Hematopoietic multipotent progenitor cell treated with erythropoietin and hydrocortisone succinate and interleukin-3 and kit ligand, for 15 days (in vitro differentiated cells): ENCODE measurements at regions not wholly inside any gene's neighbourhood (a gene's known extent, or its start where the extent isn't known, plus 50 kb on each side); places are given as distances from the start of the nearest gene placed in this dataset.

Experiments
- DNase-seq: peaks from one replicate; pipeline ENCODE4 v3.0.0-alpha.2; 2015; ENCODE audit warnings: low spot score

GRCh38 chr6:169165561-169166300 lies 87.9 kb downstream of the THBS2 start:
- no peak for DNase-seq

DNA sequence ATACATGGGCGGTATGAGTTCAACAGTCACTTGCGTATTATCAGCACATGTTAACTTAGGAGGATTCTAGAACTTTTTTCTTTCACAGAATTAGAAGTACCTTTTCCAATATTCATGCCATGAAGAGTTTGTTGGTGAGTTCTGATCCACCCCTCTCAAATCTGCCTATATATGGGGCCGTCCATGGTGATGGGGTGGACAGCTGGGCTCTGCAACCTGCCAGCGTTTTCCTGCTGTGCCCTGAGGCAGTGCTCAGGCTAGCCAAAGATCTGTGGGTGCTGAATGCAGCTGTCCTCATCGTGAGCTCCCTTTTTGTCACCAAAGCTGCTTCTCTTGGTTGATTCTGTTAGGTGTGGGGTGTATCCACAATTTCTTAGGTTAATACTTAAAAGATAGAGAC lies 88.7 kb downstream of the THBS2 start:
- no peak for DNase-seq

DNA sequence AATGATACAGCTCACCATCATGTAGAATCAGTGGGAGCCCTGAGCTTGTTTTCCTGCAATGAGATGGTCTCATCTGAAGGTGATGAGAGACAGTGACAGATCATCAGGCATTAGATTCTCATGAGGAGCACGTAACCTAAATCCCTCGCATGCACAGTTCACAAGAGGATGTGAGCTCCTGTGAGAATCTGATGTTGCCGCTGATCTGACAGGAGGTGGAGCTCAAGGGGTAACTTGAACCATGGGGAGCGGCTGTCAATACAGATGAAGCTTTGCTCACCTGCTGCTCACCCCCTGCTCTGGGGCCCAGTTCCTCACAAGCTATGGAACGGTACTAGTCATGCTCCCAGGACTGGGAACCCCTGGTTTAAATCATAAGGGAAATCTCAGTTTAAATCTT lies 89.2 kb downstream of the THBS2 start:
- no peak for DNase-seq

DNA sequence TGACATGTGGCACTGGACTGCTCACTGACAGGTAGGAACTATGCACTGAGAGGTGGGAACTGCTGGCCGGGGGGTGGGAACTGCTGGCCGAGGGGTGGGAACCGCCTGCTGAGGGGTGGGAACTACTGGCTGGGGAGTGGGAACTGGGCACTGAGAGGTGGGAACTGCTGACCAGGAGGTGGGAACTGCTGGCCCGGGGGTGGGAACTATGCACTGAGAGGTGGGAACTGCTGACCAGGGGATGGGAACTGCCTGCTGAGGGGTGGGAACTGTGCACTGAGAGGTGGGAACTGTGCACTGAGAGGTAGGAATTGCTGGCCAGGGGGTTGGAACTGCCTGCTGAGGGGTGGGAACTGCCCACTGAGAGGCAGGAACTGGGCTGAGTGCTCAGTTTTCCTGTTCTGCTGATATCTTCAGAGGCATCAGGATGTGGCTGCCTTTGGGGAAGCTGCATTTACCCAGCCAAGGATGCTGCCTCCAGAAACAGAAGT lies 90.2 kb downstream of the THBS2 start:
- no peak for DNase-seq

GRCh38 chr6:169162752-169163407 lies 90.8 kb downstream of the THBS2 start:
- DNase-seq: no peak

- DNase-seq: no peak
These were observed 91.4 kb downstream of the THBS2 start for GRCh38 chr6:169162249-169162648.

GRCh38 chr6:169161572-169162167 lies 92.0 kb downstream of the THBS2 start:
- DNase-seq: no peak

DNA sequence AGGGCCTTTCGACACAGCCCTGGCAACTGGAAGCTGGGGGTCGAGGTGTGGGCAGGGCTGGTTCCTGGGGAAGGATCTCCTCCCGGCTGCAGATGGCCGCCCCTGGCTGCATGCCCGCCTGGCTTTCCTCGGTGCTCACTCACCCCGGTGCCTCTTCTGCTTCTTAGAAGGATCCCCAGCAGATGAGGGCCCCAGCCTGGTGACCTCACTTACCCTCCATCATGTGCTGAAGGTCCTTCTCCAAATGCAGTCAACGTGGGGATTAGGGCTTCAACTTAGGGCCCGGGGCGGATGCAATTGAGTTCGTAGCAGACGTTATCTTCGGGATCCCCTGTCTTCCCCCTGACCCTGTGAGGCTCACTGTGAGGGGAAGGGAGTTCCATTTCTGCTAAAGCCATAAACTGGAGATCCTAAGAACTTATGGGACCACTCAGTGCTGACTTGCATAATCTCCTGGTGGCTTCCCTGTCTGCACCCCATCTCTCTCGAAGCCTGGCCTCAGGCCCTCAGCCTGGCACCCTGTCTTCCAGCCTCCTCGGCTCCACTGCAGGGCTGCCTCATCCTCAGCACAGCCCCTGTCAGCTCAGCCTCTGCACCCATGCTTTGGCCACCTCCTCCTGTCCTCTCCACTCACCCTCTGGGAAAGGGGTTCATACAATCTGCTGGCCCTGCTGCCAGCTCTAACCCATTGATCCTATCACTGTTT lies 92.6 kb downstream of the THBS2 start:
- DNase-seq: no peak

DNA sequence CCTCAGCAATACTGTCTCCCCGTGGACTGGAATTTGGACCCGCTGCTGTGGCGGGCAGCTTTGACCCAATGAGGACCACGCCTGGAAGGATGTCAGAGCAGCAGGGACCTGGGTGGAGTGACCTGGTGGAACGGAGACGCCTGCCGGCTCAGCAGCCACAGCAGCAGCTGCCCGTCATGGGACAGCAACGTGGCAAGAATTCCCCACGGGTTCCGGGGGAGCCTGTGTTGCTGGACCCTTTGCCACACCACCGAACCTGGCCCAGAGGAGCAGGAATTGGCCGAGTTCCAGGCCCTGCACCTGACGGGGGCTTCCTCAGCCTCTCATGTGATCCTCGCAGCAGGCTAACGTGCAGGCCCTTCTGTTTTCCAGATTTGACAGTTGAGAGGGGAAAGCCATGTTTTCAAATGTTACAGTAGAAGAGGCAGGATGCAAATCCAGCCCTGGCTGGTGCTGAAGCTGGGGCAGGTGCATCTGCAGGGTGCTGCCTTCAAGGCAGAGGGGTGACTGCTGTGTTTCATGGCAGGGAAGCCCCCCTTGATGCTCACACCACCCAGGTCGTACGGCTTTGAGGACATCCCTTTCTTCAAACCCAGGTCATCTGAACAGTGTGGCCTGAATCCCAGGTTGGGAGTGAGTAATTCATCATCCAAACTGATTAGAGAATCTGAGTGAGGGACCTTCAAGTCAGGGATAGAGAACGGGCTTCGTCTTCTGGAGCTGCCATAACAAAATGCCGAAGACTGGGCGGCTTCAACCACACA lies 93.4 kb downstream of the THBS2 start:
- no peak for DNase-seq

- no peak for DNase-seq
These were observed 94.3 kb downstream of the THBS2 start for GRCh38 chr6:169159331-169159730.

- no peak for DNase-seq
These were observed 95.0 kb downstream of the THBS2 start for GRCh38 chr6:169158691-169159090.

DNA sequence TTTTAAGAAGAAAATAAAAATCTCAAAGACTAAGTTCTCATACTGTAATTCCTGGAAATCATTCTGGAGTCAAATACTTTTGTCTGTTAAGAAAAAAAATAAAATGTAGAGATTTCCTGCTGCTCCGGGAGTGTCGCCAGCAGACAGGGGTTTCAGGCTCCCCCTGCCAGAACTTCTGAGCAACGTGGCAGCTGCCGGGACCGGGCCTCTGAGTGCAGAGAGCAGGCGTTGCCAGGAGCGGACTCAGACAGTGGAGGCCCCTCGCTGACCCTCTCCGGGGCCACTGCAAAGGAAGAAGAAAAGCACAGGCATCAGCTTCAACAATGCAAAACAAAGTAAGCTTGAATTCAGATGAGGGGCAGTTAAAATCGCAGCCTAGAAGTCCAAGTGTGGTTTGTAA lies 95.5 kb downstream of the THBS2 start:
- DNase-seq: no peak

DNA sequence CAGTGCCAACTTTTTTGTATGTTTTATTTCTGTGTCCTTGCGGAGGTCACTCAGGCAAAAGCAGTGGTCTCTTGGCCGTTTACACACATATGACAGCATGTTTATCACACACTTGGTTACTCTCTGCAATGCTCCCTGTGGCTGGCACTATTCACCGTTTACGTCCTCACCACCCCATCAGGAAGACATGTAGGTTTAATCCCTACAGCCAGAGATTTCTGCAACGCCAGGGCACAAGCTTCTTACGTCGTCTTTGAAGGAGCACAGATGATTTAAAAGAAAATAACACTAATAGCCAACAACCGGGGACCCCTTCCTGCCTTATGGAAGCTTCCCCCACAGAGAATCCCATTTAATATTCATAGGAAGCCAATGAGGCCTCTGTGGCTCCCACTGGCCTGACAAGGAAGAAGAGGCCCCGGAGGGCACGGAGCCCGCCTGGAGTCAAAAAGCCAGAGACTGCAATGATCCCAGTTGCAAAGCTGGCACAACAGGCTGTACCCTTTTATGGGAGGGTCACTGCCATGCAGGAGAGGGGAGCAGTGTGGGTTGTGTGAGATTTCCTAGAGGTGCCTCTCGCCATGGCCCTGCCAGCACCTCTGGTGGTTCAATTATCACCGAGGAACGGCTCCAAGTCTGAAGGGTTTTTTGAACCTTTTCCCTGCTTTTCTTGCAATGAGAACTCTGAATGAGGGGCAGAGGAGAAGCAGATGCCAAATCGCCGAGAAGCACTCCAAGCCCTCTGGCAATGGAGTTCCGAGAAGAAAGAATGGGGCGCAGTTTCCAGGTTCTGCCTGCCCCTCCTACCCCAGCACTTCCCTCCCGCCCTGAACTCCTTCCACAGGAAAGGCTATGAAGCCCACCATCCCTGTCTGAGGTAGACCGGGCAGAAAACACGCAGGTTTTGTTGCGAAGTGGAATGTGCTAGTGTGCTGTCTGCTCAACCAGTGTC lies 96.2 kb downstream of the THBS2 start:
- DNase-seq: no peak

GRCh38 chr6:169156793-169157147 lies 96.9 kb downstream of the THBS2 start:
- DNase-seq: no peak

DNA sequence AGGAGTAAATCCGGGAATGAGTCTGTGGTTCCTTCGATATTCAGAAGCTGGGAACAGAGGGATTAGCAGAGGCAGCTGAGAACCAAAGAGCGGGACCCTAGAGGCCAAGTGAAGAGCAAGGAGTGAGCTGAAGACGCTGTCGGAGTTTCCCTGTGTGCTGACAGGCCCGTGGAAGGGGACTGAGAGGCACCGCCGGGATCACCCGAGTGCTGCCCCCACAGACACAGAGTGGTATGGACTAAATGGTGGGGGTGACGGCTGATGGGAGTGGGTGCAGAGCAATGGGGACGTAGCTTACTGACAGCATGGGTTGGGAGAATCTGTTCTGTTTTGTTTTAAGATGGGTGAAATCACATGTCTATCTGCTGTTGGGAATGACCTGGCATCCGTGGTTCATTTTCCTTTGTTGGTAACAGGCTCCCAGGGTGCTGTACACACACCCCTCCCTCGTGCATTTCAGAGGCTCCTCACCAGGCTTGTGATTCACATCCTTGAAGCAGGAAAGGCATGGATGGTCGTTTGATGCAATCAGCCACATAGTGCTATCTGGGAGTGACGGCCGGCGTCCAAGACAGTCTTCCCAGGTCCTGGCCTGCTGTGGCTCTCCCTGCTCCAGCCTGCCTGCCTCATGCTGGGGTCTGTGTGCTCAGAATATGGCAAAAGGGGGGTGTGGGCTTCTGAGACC lies 97.4 kb downstream of the THBS2 start:
- DNase-seq: no peak

DNA sequence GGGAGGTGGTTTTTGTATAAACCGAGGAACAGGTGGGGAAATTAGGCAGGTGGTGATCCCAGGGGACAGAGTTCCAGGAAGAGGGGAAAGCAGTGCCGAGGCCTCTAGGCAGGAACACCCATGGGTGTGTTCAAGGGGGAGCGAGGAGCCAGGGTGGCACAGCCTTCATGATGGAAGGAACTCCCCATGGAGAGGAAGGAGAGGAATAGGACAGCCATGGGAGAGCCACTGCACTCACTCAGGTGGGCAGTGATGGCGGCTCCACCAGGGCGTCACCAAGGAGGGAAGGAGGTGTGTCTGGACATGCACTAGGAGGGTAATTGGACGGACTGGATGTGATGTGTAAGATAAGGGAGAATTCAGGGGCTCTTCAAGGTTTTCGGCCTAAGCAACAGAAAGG lies 98.2 kb downstream of the THBS2 start:
- no peak for DNase-seq

DNA sequence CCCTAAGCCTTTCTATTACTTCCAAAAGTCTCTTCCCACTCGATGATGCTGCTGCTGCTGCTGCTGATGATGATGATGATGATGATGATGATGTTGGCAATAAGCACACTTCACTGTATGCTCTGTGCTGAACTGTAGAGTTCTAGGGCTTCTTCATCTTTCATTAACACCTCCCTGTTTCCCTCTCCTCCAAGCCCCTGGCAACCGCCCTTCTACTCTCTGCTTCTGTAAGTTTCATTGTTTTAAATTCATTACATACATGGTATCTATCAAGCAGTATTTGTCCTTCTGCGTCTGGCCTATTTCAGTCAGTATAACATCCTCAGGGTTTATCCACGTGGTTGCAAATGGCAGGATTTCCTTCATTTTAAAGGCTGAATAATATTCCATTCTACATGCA lies 100.2 kb downstream of the THBS2 start:
- DNase-seq: no peak

DNA sequence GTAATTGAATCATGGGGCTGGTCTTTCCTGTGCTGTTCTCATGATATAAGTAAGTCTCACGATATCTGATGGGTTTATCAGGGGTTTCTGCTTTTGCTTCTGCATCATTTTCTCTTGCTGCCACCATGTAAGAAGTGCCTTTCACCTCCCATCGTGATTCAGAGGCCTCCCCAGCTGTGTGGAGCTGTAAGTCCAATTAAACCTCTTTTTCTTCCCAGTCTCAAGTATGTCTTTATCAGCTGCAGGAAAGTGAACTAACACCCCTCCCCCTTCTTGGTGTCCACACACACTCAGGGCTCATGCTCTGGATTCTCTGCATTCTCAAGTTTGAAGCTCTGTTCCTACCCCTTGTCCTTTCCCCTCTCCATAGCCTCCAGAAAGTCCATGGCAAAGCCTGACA lies 107.1 kb downstream of the THBS2 start:
- DNase-seq: no peak

DNA sequence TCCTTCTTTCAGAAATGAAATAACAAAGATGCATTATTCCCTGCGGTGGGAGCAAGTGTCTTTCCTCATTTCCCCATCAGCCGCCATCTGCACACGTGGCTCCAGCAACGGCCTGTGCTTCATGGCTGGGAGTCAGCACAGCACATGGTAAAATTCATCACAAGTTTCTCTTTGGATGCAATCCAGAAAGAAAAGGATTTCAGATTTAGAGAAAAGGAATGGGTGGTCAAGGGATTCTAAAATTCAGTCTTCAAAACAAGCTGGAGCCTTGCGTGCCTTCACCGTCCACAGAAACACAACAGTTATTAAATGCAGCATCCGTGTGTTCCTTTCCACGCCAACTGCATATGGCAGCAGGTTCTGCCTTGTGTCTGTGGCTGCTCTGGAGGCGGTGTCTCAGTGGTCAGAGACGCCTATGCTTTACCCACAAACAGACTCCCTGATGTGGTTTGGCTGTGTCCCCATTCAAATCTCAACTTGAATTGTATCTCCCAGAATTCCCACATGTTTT lies 107.6 kb downstream of the THBS2 start:
- DNase-seq: no peak

DNA sequence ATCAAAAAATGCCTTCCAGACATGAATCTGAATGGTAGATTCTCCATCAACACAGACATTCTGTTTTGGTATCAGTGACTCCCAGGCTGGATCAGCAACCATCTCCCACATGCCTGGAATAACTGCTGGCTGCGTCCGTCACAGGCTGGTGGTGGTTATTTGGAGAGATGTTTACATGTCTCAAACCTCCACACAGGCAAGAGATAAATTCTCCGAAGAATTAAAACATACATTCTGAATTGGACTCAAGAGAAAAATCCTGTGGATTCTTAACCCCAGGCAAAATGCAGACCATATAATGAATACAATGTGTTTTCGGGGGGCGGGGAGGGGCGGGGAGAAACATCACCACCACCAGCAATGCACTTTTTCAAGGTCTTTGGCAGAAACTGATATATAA lies 108.2 kb downstream of the THBS2 start:
- DNase-seq: no peak
